ENCODE measurements at regions not wholly inside any gene's neighbourhood (a gene's known extent, or its start where the extent isn't known, plus 50 kb on each side); places are given as distances from the start of the nearest gene placed in this dataset.

GRCh38 chr7:32347244-32347828 lies 142.8 kb downstream of the LSM5 start:
- Histone ChIP-seq H3K9me3 (no peaks in the 10 kb centered on the region), H3K4me1 (no peaks in the 10 kb centered on the region), H3K27ac (no peak overlapping the region), H3K27me3 (no peaks in the 10 kb centered on the region), H3K4me3 (no peak overlapping the region), H3K36me3 (no peaks in the 10 kb centered on the region)
- DNase-seq: peak in 1 of 2 donors; percentile 31
- TF ChIP-seq, protein P1, sequence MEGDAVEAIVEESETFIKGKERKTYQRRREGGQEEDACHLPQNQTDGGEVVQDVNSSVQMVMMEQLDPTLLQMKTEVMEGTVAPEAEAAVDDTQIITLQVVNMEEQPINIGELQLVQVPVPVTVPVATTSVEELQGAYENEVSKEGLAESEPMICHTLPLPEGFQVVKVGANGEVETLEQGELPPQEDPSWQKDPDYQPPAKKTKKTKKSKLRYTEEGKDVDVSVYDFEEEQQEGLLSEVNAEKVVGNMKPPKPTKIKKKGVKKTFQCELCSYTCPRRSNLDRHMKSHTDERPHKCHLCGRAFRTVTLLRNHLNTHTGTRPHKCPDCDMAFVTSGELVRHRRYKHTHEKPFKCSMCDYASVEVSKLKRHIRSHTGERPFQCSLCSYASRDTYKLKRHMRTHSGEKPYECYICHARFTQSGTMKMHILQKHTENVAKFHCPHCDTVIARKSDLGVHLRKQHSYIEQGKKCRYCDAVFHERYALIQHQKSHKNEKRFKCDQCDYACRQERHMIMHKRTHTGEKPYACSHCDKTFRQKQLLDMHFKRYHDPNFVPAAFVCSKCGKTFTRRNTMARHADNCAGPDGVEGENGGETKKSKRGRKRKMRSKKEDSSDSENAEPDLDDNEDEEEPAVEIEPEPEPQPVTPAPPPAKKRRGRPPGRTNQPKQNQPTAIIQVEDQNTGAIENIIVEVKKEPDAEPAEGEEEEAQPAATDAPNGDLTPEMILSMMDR (IDR thresholded peaks at IDR 0.05): peak; percentile 56 to 70
- intact Hi-C loops (cut with DNase I; ENCODE audit: low total_unique reads): loop anchor here (10.0 kb wide), 1 partner anchor 133 kb away; no protein-coding TSS in a partner anchor

DNA sequence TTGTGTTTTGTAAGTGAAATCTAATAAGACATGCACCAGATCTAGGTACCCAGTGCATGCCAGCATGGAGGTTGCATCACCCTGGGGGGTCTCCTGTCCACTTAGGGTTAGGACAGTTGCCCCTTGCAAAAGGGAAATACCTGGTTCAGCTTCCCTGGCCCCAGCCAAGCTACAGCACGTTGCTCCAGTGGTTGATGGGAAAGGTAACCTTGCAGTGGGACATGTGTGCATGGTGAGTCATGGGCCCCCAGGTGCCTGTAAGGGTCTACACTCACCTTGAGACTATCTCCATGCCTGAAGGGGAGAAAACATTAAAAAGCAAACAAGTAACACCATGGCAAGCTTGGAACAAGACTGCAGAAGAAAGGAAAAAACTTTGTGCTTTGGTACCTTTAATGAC lies 143.9 kb downstream of the LSM5 start:
- no peaks in the 10 kb centered on the region for H3K4me1 ChIP-seq
- H3K36me3 ChIP-seq: no peaks in the 10 kb centered on the region
- TF ChIP-seq, protein P1 (IDR thresholded peaks at IDR 0.05): no peak
- H3K27me3 ChIP-seq: no peaks in the 10 kb centered on the region
- intact Hi-C loops (cut with DNase I; ENCODE audit: low total_unique reads): loop anchor here (10.0 kb wide), 1 partner anchor 131 kb away; no protein-coding TSS in a partner anchor
- H3K27ac ChIP-seq: no peak overlapping the region
- no peak overlapping the region for H3K4me3 ChIP-seq
- no peaks in the 10 kb centered on the region for H3K9me3 ChIP-seq
- DNase-seq: no peak

DNA sequence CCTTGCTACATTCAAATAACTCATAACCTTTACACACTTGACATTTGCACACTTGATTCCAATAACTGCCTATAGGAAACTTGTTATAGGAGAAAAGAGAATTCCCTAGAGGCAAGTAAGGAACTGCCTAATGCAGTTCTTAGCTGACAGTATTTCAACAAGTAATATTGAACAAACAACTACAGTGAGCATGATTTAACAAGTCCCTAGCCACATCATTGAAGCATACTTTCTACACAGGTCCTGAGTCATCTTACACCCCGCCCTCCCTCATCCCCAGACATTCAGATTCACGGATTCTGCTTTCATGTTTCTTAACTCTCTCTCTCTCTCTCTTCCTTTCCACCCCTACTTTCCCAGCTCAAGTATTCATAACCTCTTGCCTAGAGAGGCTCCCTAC lies 153.5 kb downstream of the LSM5 start:
- Histone ChIP-seq H3K27ac (no peak overlapping the region), H3K9me3 (peaks cover 0 to 7% (median 0%) of the 10 kb centered on the region in 3 donors), H3K4me1 (no peaks in the 10 kb centered on the region), H3K27me3 (no peaks in the 10 kb centered on the region), H3K4me3 (no peak overlapping the region), H3K36me3 (no peaks in the 10 kb centered on the region)
- intact Hi-C loops (cut with DNase I; ENCODE audit: low total_unique reads): no loop called here
- DNase-seq: no peak
- TF ChIP-seq, protein P1 (IDR thresholded peaks at IDR 0.05): no peak

GRCh38 chr7:32335107-32335506 lies 155.1 kb downstream of the LSM5 start:
- peaks cover 0 to 9% (median 0%) of the 10 kb centered on the region in 3 donors for H3K9me3 ChIP-seq
- TF ChIP-seq, protein P1 (IDR thresholded peaks at IDR 0.05): no peak
- no peaks in the 10 kb centered on the region for H3K36me3 ChIP-seq
- intact Hi-C loops (cut with DNase I; ENCODE audit: low total_unique reads): no loop called here
- H3K27ac ChIP-seq: no peak overlapping the region
- DNase-seq: no peak
- H3K4me3 ChIP-seq: no peak overlapping the region
- no peaks in the 10 kb centered on the region for H3K4me1 ChIP-seq
- no peaks in the 10 kb centered on the region for H3K27me3 ChIP-seq

GRCh38 chr7:32330602-32331001 lies 159.6 kb downstream of the LSM5 start:
- H3K4me3 ChIP-seq: no peak overlapping the region
- no peaks in the 10 kb centered on the region for H3K27me3 ChIP-seq
- peaks cover 0 to 9% (median 0%) of the 10 kb centered on the region in 3 donors for H3K9me3 ChIP-seq
- TF ChIP-seq, protein P1 (IDR thresholded peaks at IDR 0.05): no peak
- DNase-seq: no peak
- no peak overlapping the region for H3K27ac ChIP-seq
- intact Hi-C loops (cut with DNase I; ENCODE audit: low total_unique reads): no loop called here
- H3K4me1 ChIP-seq: no peaks in the 10 kb centered on the region
- H3K36me3 ChIP-seq: no peaks in the 10 kb centered on the region

Measured in tibial artery (tissue), 4 donors.